H4 (cell line): ENCODE measurements at regions not wholly inside any gene's neighbourhood (a gene's known extent, or its start where the extent isn't known, plus 50 kb on each side); places are given as distances from the start of the nearest gene placed in this dataset.
"Not testable (repeated sequence)": the region's sequence is repeated elsewhere in the genome, so short reads cannot be mapped to it uniquely, and the experiment has no call there.

Experiments used
- DNase-seq: peaks from one replicate; pipeline ENCODE4 v3.0.0-alpha.2; 2015; ENCODE audit warnings: low spot score

DNA sequence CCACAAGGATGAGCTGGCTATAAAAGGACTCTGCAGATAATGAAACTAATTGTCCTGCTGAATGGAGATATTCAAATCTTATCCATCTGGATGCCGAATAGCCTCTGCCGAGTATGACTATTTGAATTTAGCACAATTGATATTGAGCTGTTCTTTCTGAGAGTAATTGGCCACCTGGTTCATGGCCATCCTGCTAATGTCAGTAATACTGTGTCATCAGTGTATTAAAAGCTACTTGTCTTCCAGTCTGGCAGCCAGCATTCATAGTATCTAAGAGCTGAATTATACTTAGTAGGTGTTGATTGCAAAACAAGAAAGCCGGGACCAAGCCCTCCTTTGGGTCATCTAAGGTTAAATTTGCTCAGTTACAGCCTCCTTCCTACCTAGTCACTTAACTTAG is 310.7 kb upstream of the NCAM1 start:
- DNase-seq = no peak

DNA sequence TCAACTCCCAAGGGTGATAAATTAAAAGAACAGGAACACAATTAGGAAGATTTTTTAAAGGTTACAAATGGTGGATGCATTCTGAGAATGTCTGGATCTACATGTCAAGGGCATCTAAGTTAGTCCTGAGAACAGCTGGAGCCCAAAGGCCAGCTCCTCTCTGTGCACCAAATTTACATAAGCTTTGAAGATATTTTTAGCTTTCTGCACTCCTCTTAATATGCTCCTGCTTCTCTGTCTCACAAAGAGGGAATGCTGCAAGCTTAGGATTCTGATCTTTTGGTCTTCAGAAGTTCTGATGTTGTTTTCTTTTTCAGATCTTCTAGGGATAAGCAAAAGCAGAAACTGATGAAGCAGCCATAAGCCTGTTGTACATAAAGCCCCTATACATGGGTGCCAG is 309.8 kb upstream of the NCAM1 start:
- DNase-seq = no peak

DNA sequence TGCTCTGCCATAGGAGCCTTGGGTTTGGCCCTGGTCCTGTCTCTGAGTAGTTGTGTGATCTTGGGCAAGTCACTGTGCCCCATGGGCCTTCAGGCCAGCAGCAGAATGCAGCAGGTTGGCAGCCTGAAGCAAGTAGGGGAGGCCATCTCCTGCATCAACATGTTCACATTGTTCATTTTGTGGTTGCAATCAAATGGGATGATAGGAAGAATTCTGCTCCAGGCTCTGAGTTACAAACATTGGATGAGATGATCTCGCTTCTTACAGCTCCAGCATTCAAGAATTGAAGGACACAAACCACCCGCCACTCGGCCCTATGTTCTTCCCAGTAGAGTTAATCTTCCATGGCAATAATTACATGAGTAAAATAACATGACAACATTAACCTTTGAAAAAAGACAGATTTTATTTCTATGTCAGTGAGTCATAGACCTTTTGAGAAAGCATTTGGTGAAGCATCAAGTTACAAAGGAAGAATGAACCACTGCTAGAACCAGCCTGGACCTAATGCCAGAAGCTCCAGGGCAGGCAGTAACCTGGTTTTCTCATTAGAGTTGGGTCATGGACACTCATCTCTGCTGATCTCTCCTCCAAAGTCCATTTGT is 308.3 kb upstream of the NCAM1 start:
- peak; percentile 39 for DNase-seq

DNA sequence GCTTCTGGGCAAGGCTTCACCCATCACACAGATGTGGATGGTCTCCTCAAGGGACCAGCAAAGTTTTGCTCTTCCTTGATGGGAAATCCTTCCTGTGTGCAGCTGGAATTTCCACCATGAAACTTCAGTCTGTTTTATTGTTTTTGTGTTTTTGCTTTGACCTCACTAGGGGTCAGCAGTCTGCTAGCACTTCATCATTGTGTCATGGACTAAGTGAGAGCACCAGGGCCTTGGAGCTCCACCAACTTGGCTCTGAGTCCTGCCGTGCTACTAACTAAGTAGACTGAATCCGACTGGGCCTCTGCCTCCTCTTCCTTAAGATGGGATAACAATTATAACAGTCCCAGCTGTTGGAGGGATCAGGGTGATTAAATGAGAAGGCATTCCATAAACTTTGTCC is 305.8 kb upstream of the NCAM1 start:
- peak; percentile 26 for DNase-seq

DNA sequence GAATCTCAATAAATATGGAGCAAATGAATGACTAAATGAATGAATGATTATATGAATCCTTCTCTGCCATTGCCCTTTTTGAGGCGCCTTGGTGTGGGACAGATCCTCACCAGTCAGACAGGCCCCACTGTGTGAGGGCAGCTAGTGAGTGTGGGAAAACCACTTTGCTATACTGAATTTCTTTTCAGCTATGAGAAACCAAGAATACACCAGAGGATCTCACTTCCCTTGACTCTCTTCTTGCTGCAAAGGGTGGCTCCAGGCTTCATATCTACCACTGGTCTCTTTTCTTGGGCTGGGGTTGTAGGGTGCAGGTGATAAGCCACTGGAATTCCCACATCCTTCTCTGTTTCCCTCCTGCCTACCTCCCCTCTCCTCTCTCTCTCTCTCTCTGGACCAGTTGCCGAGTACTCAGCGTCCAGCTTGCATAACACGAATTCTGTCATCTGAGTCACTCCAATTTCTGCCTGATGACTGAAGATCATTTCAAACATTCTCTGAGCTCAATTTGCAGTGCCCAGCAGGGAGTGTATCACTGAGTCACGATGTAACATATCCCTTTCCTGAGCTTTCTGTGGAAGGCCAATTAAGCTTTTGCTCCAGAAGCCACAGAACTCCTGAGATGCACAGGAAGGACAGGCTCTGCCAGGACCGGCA is 304.3 kb upstream of the NCAM1 start:
- peak; percentile 15 for DNase-seq

DNA sequence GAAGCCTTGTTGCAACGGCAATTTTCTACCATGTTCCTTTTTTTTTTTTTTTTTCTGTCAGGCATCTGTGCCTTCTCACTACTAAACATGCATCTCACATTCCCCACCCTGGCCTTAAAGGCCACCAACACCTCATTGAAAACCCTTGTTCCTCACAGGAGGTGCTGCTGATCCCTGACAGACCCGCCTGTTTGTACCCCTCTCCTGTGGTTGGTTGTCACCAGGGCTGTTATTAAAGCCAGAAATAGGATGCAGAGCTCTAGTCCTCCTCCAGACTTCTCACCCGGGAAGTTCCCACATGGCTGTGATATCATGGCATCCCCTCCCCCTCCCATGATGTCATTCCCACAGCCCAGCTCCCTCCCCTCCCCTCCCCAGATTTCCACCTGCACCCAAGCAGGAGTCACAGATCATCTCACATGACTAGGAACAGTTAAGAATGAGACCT is 302.8 kb upstream of the NCAM1 start:
- DNase-seq = no peak

DNA sequence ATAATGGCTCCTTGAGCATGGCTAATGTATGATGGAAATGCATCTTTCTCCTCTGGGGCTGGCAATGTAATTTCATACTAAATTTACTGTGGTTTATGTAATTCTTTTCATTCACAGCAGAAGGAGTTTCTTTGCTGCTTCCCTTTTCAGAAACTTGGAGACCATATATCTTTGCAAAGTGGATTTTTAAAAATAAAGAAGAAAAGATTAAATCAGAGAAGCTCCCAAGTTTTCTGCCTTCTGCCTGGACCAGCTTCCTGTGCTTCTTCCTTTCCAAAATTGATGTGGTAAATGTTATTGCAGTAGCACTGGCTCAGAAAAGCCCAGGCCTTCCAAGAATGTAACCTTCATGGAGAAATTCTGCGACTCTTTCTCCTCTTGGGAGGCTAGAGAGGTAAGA is 300.1 kb upstream of the NCAM1 start:
- no peak for DNase-seq

DNA sequence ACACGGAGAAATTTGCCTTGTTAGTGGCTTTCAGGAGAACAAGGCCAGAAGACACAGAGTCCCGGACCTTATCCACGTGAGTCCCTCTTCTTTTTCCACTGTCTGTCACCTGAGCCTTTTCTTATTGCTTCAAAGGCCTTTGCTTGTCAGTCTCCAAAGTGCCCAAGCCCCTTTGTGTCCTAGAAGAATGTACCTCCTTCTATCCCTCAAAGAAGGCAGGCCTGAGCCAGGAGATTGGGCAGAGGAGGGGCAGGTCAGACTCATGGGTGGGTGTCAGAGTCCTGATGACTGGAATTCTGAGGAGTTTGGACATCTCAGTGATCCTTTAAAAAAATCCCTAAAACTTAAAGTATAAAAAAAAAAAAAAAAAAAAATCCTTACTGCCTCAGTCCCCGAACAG is 299.6 kb upstream of the NCAM1 start:
- DNase-seq = no peak

DNA sequence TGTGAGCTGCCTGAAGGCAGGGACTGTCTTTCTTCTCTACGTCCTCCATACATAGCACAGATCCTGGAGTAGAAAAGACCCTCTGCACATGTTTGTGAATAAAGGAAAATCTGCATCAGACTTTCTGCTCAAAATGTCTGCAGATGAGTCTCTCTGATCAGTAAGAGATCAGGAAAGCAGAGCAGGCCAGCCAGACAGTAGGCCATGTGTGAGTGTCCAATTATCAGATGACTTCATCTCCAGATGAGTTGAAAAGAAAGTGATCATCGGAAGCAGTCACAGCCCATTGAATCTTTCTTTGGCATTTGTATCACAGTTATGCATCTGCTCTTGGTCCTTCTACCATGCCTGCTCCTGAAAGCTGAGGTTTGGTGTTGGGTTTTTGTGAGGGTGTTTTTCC is 298.7 kb upstream of the NCAM1 start:
- DNase-seq = no peak

DNA sequence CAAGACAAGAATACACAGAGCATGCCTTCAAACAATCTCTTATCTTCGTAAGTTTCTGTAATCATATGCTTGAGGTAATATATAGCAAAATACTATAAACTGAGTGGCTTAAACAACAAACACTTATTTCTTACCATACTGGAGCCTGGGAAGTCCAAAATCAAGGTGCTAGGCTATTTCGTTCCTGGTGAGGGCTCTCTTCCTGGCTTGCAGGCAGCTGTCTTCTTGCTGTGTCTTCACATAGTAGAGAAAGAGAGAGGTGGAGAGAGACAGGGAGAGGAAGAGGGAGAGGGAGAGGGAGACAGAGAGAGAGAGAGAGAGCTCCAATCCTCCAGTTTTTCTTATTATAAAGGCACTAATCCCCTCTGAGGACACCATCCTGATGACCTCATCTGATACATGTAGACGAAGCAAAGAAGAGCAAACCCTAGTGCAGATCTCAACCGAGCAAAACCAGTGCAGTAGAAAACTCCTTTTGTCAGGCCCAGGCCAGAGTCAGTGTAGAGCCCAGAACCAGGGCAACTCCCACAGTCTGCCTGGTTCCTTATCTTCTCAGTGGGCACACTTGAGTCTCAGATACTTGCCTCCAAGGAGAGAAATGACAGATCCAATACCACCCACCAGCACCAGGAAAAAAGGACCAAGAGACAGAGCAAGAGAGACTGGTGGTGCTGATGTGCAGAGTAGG is 297.1 kb upstream of the NCAM1 start:
- DNase-seq = no peak

DNA sequence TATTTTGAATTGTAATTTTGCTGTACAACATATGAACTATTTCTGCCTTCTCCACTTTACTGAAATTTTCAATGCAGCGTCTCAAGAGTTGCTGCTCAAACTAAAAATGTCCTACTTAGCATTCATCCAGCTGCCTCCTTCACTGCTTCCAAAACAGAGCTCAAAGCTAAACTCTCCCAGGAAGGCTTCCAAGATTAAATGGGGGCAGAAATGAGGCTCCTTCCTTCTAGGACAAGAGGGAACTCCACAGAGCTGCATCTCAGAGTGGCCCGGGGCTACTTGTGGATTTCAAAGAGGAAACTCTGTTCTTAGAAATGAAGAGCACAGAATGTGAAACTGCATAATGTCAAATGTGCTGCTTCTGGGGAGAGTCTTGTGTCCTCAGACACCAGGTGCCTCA is 295.9 kb upstream of the NCAM1 start:
- DNase-seq = no peak

DNA sequence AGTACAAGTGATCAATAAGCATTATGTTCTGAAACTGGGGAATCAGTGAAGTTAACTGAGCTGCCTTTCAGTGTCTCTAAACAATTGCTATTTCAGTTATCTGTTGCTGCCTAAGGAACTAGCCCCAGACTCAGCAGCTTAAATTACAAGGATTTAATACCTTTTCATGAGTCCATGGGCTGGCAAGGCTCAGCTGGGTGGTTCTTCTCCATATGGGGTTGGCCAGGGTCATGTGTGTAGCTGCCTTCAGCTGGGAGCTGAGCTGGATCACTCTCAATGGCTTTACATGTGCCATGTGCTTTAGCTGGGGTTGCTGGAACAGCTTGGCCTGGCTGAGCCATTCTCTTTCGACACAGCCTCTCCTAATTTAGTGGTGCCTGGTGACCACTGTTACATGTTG is 295.0 kb upstream of the NCAM1 start:
- no peak for DNase-seq

DNA sequence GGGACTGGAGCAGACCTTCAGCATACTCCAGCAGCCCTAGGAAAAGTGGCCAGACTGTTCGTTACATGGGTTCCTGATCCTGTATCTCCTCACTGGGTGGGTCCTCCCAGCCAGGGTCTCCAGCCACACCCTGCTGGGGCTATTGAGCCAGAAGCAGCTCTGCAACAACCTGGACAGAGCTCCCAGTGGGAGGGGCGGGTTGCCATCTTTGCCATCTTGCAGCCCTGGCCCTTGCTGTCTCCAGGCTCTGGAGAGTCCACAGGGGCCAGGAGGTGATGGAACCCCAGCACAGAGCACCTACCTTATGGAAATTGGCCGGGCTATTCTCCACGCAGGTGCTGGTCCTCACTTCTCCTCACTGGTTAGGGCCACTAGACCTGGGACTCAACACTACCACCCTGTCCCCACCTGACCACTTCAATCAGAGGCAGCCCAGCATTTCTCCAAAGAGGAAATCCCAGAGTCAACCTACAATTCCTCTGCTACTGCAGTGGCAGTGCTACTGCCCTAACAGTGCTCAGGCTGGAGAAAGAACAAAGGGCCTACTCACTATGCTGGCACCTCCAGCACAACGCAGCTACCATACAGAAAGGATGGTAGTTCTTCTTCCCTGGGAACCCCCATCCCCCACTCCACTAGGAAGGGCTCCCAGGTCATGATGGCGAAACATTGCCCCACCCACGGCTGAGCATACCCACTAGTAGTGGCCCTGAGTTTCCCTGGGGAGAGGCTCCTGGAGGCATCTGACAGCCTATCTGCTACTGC is 290.2 kb upstream of the NCAM1 start:
- no peak for DNase-seq

DNA sequence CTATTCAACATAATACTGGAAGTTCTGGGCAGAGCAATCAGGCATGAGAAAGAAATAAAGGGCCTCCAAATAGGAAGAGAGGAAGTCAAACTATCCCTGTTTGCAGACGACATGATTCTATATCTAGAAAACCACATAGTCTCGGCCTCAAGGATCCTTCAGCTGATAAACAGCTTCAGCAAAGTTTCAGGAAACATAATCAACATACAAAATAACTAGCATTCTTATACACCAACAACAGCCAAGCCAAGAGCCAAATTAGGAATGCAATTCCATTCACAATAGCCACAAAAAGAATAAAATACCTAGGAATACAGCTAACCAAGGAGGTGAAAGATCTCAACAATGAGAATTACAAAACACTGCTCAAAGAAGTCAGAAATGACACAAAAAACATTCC is 287.8 kb upstream of the NCAM1 start:
- not testable (repeated sequence) for DNase-seq

DNA sequence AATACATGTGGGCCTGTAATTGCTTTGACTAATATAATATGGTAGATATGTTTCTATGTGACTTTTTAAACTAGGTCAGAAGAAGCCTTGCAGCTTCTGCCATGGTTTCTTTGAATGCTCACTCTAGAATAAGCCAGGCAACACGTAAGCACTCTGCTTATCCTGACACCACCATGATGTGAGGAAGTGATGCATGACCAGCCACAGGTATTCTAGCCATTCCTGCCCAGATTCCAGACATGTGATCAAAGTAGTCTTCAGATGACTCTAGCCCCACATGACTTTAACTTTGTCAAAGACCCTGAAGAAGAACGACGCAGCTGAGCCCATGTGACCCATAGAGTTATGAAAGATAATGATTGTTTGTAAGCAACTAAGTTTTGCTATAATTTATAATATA is 276.1 kb upstream of the NCAM1 start:
- no peak for DNase-seq

DNA sequence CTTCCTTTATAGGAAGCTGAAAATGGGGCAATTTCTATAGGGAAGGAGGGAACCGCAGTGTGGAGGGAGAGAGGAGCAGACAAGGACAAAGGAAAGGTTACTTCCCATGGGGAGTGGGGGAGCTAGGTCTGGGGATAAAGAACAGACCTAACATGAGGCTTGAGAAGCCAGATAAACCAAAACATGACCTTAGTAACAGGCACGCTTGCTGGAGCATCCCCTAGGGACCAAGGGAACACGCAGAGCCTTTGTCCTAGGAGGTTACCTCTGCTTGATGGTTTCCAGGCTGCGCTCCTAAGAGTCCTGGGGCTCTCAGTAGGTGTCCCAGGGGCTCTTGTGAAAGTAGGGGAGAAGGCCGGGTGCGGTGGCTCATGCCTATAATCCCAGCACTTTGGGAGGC is 271.4 kb upstream of the NCAM1 start:
- DNase-seq = no peak

DNA sequence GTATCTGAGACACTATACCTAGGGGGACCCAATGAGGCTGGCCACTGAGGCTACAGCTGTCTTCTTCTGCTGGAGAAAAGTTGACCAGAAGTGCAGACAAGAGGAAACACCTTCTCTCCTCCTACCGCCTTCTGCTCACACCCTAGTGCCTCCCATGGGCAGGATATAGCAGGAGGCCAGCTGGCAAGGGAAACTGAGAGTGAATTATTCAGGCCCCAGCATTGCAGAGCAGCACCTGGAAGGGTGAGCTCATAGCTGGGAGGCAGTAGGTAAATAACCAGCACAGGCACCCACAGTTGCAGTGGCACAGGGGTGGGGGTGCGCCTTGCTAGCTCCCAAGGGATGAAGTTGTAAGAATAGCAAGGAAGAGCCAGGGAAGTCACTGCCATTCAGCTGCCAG is 267.4 kb upstream of the NCAM1 start:
- DNase-seq = no peak

DNA sequence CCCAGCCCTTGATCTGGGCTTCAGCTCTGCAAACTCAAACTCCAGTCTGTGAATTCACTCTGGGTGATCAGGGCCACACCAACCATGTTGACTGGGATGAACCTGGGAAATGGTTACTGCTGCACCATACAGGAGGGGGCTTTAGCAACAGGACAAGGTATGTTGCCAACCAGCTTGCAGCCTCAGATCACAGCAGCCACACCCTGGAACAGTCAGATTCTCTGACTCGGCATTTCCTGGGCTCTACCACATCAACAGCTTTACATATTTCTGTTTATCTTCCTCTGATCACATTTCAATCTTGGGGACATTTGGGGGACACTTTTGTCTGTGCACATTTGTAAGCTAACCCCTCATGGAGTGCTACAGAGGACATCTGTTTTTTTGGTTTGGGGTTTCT is 267.0 kb upstream of the NCAM1 start:
- DNase-seq = no peak

DNA sequence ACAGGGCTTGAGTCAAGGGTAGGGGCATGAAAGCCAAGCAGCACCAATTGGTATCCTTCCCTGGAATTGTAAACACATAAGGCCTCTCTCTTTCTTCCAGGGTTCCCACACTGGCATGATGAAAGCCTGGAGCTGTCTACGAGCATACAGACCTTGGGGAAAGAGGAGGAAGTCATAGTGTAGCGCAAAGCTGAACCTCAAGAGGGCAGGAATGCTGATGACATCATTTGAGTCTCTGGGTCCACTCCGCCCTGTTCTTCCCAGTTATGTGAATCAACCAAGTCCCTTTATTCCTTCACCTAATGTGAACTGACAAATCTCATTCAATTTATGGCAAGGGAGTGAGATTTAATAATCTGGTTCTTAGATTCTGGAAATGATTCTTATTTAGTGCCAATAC is 266.4 kb upstream of the NCAM1 start:
- DNase-seq = peak; percentile 60

DNA sequence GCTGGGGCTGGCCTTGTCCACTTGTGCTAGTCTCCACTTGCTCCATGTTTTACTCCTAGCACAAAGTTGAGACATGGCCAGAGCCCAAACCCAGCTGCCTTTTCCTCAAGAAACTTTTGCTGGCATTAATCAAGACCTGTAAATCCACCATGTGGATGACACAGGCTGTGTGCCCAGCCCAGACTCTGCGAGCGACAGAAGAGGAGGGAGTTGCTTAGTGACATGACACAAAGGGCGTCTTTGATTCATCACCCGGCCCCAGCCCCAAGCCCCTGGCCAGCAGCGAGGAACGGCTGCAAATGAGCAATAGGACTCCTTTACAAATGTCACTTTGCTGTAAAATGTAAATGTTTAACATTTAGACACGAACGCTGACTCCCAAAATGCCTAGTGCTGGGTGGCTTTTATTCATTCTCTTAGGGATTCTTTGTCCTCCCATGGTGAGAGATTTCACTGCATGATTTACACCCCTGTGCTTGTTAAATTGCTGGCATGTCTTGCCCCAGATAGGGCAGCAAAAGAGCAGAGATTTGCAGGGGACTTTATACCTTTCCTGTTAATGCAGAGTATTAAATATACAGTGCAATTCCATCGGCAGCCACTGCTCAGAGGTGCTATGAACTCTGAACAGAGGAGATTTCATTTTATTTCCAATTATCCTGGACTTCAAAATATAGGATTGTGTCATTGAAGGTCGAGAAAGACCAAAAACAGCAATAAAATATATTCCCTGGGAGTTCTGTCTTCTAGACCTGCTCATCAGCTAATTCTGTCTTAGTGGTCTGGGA is 263.6 kb upstream of the NCAM1 start:
- no peak for DNase-seq

DNA sequence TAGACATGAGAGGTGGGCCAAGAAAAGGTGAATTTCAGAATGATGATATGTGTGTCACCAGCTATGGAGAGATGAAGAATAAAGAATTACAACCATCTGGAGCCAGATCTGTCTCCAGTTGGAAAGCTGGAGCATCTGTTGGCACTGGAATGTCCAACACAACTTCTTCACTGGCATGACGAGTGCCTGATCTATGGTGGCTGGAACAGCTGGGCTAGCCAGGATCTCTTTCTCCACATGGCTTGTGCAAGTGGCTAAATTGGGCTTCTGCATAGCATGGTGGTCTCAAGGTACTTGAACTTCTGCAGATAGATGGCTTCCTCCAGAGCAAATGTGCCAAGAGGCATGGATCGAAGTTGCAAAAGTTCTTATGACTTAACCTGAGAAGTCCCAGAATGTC is 256.1 kb upstream of the NCAM1 start:
- DNase-seq = no peak

DNA sequence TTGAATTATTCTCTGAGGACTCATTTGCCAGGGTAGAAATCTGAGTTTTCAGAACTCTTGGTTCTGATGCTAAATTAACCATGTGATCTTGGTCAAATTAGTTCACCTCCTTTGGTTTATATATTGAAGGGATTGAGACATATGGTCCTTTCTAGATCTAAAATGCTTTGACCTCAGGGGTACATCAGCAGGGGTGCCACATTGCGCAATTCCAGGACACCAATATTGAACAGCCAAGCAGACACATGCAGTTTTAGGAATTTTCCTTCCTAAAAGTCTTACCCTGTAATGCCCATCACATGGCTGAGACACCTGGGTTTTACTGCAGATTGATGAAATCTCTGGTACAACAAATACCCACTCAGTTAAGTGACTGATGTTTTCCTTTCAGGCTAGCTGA is 254.4 kb upstream of the NCAM1 start:
- DNase-seq = no peak
